ENCODE measurements at regions not wholly inside any gene's neighbourhood (a gene's known extent, or its start where the extent isn't known, plus 50 kb on each side); places are given as distances from the start of the nearest gene placed in this dataset.

DNA sequence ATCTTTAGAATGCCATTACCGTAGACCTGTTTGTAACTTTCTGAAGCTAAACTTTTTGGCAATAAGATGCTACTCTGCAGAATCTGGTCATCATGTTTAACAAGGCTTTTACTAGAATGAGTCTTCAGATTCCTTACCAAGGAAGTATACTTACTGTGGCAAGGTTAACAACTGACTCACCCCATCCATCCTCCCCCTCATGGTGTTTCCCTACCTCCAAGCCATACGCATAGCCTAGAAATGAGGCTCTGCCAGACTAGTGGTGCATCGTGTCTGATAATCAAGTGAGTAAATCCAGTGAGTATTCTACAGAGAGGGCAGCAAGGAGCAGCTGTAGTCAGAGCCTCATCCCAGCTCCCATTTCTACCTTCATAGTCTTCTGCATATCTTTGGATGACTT is 223.6 kb downstream of the IPMK start:
- Mint-ChIP-seq H3K4me1 (no peaks in the 10 kb centered on the region), H3K4me3 (no peak overlapping the region), H3K27ac (no peak overlapping the region), H3K27me3 (ENCODE audit: low read depth) (no peaks in the 10 kb centered on the region), H3K36me3 (no peaks in the 10 kb centered on the region), H3K9me3 (peaks cover 10% of the 10 kb centered on the region)
- no peak for DNase-seq (ENCODE audit: low spot score in 2 of 2, unreplicated experiment in 2 of 2)
- TF ChIP-seq, protein P1, sequence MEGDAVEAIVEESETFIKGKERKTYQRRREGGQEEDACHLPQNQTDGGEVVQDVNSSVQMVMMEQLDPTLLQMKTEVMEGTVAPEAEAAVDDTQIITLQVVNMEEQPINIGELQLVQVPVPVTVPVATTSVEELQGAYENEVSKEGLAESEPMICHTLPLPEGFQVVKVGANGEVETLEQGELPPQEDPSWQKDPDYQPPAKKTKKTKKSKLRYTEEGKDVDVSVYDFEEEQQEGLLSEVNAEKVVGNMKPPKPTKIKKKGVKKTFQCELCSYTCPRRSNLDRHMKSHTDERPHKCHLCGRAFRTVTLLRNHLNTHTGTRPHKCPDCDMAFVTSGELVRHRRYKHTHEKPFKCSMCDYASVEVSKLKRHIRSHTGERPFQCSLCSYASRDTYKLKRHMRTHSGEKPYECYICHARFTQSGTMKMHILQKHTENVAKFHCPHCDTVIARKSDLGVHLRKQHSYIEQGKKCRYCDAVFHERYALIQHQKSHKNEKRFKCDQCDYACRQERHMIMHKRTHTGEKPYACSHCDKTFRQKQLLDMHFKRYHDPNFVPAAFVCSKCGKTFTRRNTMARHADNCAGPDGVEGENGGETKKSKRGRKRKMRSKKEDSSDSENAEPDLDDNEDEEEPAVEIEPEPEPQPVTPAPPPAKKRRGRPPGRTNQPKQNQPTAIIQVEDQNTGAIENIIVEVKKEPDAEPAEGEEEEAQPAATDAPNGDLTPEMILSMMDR (IDR thresholded peaks at IDR 0.05; ENCODE audit: unreplicated experiment): no peak

DNA sequence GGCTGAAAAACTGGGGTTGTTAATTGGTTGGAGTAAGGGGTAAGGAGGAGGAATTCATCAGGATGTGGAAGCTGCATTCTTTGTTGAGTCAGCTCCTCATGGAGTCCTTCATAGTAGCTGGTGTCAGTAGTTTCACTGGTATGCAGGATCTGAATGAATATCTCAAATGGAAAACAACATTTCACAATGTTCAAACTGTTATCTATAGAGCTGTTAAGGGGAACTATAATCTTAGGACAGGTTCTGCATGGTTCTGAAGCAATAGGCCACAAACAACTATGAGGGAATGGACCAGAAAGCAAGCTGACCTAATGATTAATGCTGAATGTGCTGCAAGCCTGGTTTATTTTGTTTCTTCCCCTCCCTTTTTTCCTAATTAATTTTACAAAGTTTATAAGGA is 225.8 kb downstream of the IPMK start:
- Mint-ChIP-seq H3K27me3 (ENCODE audit: low read depth) (no peaks in the 10 kb centered on the region), H3K9me3 (peaks cover 10% of the 10 kb centered on the region), H3K4me3 (no peak overlapping the region), H3K4me1 (no peaks in the 10 kb centered on the region), H3K36me3 (no peaks in the 10 kb centered on the region), H3K27ac (no peak overlapping the region)
- TF ChIP-seq, protein P1 (IDR thresholded peaks at IDR 0.05; ENCODE audit: unreplicated experiment): no peak
- no peak for DNase-seq (ENCODE audit: low spot score in 2 of 2, unreplicated experiment in 2 of 2)

DNA sequence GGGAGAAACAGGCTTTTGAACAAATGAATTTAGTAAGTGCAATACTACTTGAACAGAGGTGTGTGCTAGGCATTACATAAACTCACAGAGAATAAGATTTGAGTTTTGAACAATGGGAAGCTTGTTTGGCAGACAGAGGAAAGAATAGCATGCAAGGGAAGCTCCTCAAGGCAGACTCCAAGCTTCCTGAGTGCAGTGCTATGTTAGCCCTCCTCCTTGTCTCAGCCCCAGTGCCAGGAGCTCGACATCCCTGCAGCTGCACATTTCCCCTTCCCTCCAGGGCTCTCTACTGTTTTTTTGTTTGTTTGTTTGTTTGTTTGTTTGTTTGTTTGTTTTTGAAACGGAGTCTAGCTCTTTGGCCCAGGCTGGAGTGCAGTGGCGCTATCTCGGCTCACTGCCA is 237.5 kb downstream of the IPMK start:
- TF ChIP-seq, protein P1 (IDR thresholded peaks at IDR 0.05; ENCODE audit: unreplicated experiment): no peak
- H3K36me3 Mint-ChIP-seq: no peaks in the 10 kb centered on the region
- DNase-seq (ENCODE audit: low spot score in 2 of 2, unreplicated experiment in 2 of 2): no peak
- H3K4me3 Mint-ChIP-seq: no peak overlapping the region
- peaks cover 6% of the 10 kb centered on the region for H3K9me3 Mint-ChIP-seq
- peaks cover 3% of the 10 kb centered on the region for H3K27me3 Mint-ChIP-seq (ENCODE audit: low read depth)
- H3K27ac Mint-ChIP-seq: no peak overlapping the region
- H3K4me1 Mint-ChIP-seq: no peaks in the 10 kb centered on the region

DNA sequence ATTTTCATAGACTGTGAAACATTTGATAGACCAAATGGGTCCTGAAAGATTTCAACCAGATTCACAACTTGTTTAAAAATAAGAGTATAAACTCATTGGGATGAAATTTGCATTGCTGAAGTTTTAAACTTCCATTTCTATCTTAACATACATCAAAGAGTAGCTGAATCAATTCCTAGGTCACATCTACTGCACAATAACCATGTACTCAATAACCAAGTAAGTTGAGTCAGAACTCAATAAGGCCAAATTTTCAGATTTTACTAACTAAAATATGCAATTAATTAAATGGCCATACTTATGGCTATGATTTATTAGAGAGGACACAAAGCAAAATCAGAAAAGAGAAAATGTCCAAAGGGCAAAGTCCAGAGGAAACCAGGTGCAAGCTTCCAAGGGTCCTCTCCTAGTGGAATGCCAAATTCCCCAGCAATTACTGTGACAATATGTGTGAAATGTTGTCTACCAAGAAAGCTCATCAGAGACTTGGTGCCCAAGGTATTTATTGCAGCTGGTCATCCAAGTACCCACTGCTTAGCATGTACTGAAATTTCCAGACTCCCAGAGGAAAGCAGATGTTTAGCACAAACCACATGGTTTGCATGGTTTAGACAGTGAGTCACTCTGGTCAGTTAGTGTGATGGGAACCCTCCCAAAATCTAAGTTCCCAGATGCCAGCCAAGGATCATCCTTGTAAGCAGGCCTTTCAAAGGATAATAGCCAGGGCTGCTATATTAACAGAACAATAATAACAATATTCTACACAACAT is 238.9 kb downstream of the IPMK start:
- Mint-ChIP-seq H3K27me3 (ENCODE audit: low read depth) (no peaks in the 10 kb centered on the region), H3K27ac (no peak overlapping the region), H3K4me3 (no peak overlapping the region), H3K36me3 (no peaks in the 10 kb centered on the region), H3K4me1 (peaks cover under 1% of the 10 kb centered on the region), H3K9me3 (peaks cover 6% of the 10 kb centered on the region)
- DNase-seq (ENCODE audit: low spot score in 2 of 2, unreplicated experiment in 2 of 2): no peak
- TF ChIP-seq, protein P1 (IDR thresholded peaks at IDR 0.05; ENCODE audit: unreplicated experiment): no peak

DNA sequence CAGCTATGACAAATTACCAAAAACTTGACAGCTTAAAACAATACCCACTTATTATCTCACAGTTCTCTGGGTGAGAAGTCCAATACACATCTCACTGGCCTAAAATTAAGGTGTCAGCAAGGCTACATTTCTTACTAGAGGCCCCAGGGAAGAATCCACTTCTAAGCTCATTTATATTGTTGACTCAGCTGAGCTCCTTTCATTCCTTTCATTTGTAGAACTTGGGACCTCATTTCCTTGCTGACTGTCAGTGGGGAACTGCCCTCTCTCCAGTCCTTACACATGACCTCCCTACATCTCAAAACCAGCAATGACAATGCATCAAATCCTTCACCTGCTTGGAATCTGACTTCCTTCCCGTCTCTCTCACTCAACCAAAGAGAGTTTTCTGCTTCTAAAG is 240.3 kb downstream of the IPMK start:
- H3K4me1 Mint-ChIP-seq: peaks cover 8% of the 10 kb centered on the region
- H3K9me3 Mint-ChIP-seq: peaks cover 10% of the 10 kb centered on the region
- H3K36me3 Mint-ChIP-seq: no peaks in the 10 kb centered on the region
- DNase-seq (ENCODE audit: low spot score in 2 of 2, unreplicated experiment in 2 of 2): no peak
- TF ChIP-seq, protein P1 (IDR thresholded peaks at IDR 0.05; ENCODE audit: unreplicated experiment): no peak
- H3K27me3 Mint-ChIP-seq (ENCODE audit: low read depth): no peaks in the 10 kb centered on the region
- H3K4me3 Mint-ChIP-seq: no peak overlapping the region
- H3K27ac Mint-ChIP-seq: no peak overlapping the region
